Fibroblast of the aortic adventitia (primary cell): ENCODE measurements at regions not wholly inside any gene's neighbourhood (a gene's known extent, or its start where the extent isn't known, plus 50 kb on each side); places are given as distances from the start of the nearest gene placed in this dataset.

Experiments used
- DNase-seq: peaks from one replicate; pipeline ENCODE4 v3.0.0-alpha.2; 2010; ENCODE audit warnings: low read depth
- H3K4me3 ChIP-seq: 2 replicates; pipeline ENCODE4 v1.5.1; 2011; ENCODE audit warnings: low read depth, mild to moderate bottlenecking, control low read depth, low read length, moderate library complexity
- TF ChIP-seq, protein P1 (sequence below): IDR thresholded peaks from 2 replicates; pipeline ENCODE4 v1.5.1; 2011; ENCODE audit warnings: mild to moderate bottlenecking, low read length, control low read depth, inconsistent platforms; ENCODE audit not compliant: insufficient read depth

DNA sequence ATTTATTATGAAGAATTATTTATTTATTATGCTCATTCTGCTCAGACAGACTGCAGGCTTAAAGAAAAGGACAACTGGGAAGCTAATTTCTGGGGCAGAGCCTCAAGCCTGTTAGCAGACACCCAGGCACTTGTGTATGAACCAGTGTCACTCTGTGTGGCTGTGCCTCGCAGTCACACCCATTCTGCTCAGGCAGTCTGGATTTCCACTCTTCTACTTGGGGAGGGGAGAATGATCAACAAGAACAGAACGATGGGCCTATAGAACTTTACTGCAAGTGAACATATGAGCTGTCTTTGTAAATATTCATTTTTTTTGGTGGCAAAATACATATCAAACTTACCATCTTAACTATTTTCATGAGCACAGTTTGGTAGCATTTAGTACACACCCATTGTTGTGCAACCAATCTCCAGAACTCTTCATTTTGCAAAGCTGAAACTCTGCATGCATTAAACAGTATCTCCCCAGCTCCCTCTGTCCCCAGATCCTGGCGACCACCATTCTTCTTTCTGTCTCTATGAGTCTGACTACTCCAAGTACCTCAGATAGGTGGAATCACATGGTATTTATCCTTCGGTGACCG, 181.7 kb downstream of the NUFIP1 start:
- no peak overlapping the region for H3K4me3 ChIP-seq
- TF ChIP-seq, protein P1, sequence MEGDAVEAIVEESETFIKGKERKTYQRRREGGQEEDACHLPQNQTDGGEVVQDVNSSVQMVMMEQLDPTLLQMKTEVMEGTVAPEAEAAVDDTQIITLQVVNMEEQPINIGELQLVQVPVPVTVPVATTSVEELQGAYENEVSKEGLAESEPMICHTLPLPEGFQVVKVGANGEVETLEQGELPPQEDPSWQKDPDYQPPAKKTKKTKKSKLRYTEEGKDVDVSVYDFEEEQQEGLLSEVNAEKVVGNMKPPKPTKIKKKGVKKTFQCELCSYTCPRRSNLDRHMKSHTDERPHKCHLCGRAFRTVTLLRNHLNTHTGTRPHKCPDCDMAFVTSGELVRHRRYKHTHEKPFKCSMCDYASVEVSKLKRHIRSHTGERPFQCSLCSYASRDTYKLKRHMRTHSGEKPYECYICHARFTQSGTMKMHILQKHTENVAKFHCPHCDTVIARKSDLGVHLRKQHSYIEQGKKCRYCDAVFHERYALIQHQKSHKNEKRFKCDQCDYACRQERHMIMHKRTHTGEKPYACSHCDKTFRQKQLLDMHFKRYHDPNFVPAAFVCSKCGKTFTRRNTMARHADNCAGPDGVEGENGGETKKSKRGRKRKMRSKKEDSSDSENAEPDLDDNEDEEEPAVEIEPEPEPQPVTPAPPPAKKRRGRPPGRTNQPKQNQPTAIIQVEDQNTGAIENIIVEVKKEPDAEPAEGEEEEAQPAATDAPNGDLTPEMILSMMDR, result no peak
- DNase-seq, result no peak

DNA sequence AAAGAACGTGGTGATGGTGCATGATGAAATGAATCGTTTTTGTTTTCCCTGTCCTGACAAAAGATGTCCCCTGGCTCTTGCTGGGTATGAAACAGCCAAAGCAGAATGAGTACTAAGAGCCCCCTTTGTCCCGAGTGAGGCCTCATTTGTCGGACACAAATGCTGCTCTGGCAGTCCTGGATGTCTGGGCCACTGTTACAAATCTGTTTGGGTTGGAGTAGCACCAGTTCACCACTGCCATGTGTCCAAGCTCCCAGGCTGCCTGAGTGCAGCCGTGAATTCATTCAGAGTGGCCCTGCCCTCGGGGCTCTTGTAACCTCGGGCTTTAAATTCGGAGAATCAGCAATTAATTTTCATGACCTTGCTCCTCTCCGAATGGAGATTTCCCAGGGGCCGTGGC, 182.4 kb downstream of the NUFIP1 start:
- DNase-seq, result no peak
- H3K4me3 ChIP-seq, result no peak overlapping the region
- TF ChIP-seq, protein P1, result no peak

DNA sequence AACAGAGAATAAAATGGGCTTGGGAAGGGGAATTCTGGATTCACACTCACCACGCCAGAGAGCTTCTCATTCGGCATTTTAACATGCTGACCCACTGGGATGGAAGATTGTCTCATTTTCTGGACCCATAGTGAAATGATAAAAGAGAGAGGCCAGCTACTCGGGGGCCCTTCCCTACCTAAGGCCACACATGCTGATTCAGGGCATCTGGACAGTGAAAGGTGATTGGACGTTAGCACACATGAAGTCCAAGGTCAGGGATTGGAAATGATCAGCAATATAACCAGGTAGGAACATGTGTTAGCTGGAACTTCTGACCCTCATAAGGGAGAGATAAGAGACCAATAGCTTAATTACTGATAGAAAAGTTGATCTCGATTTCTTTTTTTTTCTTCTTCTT, 183.7 kb downstream of the NUFIP1 start:
- H3K4me3 ChIP-seq, result no peak overlapping the region
- DNase-seq, result no peak
- TF ChIP-seq, protein P1, result no peak

DNA sequence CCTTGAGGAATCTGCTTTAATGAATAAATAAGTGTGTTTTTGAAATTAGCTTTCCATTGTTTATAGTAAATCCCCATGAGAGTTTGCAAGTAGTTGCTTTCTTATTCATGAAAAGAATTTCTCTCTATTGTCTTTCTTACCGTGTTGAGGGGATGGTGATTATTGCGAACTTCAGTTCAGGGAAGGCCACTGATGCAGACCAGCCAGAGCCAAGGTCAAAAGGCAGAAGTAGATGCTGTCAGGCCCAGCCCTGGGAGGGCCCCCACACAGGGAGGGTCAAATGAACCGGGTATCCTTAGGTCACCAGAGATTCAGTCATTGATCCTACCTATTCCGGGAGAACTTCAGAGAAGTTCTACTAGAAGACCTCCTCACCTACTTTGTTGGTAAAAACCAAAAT, 185.9 kb downstream of the NUFIP1 start:
- DNase-seq, result no peak
- TF ChIP-seq, protein P1, result no peak

DNA sequence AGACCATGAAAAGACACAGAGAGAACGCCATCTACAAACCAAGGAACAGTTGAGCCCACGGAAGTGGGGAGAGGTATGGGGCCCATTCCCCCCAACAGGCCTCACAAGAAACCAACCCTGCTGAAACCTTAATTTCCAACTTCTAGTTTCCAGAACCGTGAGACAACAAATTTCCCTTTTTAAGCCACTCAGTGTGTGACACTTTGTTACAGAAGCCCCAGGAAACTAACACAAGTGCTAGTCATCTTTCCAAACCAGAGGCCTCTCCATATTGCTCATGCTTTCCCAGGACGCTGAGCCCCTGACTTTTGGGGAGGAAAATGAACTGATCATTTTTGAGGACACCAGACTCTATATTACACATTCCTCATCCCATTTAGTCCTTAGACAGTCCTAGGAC, 186.8 kb downstream of the NUFIP1 start:
- TF ChIP-seq, protein P1, result no peak
- DNase-seq, result no peak
- H3K4me3 ChIP-seq, result no peak overlapping the region

More for the DNA sequence above, 185.9 kb downstream of the NUFIP1 start:
- no peak overlapping the region for H3K4me3 ChIP-seq

DNA sequence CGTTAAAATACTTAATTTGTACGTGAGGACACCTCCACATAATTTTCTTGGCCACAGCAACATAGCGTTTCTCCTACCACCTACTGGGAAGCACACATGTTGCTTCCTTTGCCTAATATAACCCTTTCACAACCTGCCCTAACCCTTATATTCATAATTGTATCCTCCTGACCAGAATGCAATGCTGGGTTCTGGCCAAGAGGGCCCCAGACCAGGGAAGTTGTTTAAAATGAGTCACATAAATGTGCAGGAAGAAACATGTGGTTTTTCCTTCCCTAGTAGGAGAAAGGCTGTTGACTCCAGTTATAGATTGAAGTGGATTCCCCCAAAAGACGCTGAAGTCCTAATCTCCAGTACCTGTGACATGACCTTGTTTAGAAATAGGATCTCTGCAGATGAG, 187.3 kb downstream of the NUFIP1 start:
- TF ChIP-seq, protein P1, result no peak
- peak; percentile 66 for DNase-seq

DNA sequence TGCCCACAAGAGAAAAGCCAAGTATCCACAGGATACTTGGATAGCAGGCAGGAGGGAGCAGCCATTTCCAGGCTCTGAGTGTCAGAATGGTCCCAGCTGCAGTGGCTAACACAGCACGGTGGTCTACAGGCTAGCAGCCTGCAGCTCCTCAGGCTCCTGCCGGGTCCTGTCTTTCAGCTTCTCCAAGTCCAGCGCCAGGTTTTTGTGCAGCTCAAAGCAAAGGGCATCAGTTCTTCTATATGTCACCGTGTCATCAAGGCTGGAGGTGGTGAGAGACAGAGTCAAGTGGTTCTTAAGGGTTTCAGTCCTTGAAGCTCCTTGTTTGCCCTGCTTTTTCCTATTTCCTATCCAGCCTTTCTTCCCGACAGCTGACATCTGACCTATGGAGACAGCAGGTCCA, 188.6 kb downstream of the NUFIP1 start:
- TF ChIP-seq, protein P1, result no peak
- H3K4me3 ChIP-seq, result no peak overlapping the region

More for the DNA sequence above, 187.3 kb downstream of the NUFIP1 start:
- no peak overlapping the region for H3K4me3 ChIP-seq

More for the DNA sequence above, 188.6 kb downstream of the NUFIP1 start:
- no peak for DNase-seq
